AG04450 (cell line): ENCODE measurements at regions not wholly inside any gene's neighbourhood (a gene's known extent, or its start where the extent isn't known, plus 50 kb on each side); places are given as distances from the start of the nearest gene placed in this dataset.

ENCODE experiments used
- CTCF ChIA-PET: fragments of 300-600, 350-600 bp; formaldehyde crosslinking; extraction: SDS; loops from one replicate; lab custom pipeline; 2022; ENCODE audit warnings: antibody characterized with exemption, inconsistent platforms; lab: Charles Lee
- POLR2A ChIA-PET: fragments of 350-600 bp; formaldehyde crosslinking; extraction: SDS; loops from one replicate; lab custom pipeline; 2021; ENCODE audit warnings: antibody characterized with exemption, inconsistent platforms; lab: Yijun Ruan, JAX
- DNase-seq: peaks from one replicate; pipeline ENCODE4 v3.0.0-alpha.2; 2011; ENCODE audit warnings: low read depth, low spot score
- H3K27ac ChIP-seq: one replicate; pipeline ENCODE4 v1.5.1; 2012; ENCODE audit warnings: low read depth, low read length, control low read depth
- H3K27me3 ChIP-seq: one replicate; pipeline ENCODE4 v1.6.0; 2012; ENCODE audit warnings: low read length; ENCODE audit not compliant: control insufficient read depth, insufficient read depth
- H3K4me3 ChIP-seq: 2 replicates; pipeline ENCODE4 v1.5.1; 2011; ENCODE audit warnings: mild to moderate bottlenecking, low read depth, low read length, control low read depth
- H3K9me3 ChIP-seq: 2 replicates; pipeline ENCODE4 v1.5.1; 2012; ENCODE audit warnings: low read length; ENCODE audit not compliant: control insufficient read depth, insufficient read depth
- CTCF ChIP-seq: IDR thresholded peaks from 2 replicates; pipeline ENCODE4 v1.5.1; 2011; ENCODE audit warnings: low read depth, low read length, control low read depth, inconsistent platforms

GRCh38 chr6:15716889-15717288 lies 54.1 kb upstream of the DTNBP1 start:
- TF ChIP-seq CTCF: no peak
- Histone ChIP-seq H3K9me3 (no peaks in the 10 kb centered on the region), H3K27ac (no peak overlapping the region), H3K27me3 (peaks cover 3% of the 10 kb centered on the region), H3K4me3 (no peak overlapping the region)
- ChIA-PET CTCF (no interaction called here), POLR2A (no interaction called here)
- no peak for DNase-seq

- TF ChIP-seq CTCF: no peak
- no peak overlapping the region for H3K27ac ChIP-seq
- ChIA-PET CTCF (no interaction called here), POLR2A (no interaction called here)
- H3K27me3 ChIP-seq: peaks cover 3% of the 10 kb centered on the region
- H3K4me3 ChIP-seq: no peak overlapping the region
- DNase-seq: no peak
- H3K9me3 ChIP-seq: no peaks in the 10 kb centered on the region
Measured at GRCh38 chr6:15715851-15716250, 53.0 kb upstream of the DTNBP1 start.

GRCh38 chr6:15715060-15715459 lies 52.2 kb upstream of the DTNBP1 start:
- TF ChIP-seq CTCF: no peak
- ChIA-PET POLR2A (no interaction called here), CTCF (no interaction called here)
- H3K9me3 ChIP-seq: no peaks in the 10 kb centered on the region
- no peak overlapping the region for H3K27ac ChIP-seq
- DNase-seq: no peak
- H3K4me3 ChIP-seq: no peak overlapping the region
- peaks cover 3% of the 10 kb centered on the region for H3K27me3 ChIP-seq

DNA sequence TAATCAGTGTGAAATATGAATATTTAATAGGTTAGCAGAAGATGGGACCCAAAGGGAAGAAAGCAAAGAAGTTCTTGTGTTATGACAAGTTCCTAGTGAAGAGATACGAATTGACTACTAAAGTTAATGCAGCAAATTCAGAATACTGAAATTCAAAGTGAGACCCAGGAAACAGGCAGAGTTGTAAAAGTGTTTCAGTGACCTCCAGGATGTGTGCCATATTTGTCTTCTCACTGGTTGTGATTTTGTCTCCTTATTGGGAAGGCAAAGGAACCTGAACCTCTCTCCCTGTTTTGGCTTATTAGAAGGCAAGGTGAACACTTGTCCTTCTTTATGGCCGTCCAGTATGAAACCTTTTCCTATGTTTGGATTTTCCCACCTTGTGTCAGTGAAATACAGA lies 51.8 kb upstream of the DTNBP1 start:
- H3K27me3 ChIP-seq: peaks cover 3% of the 10 kb centered on the region
- no peak overlapping the region for H3K4me3 ChIP-seq
- CTCF ChIA-PET: no interaction called here
- no peak for TF ChIP-seq CTCF
- DNase-seq: no peak
- H3K27ac ChIP-seq: no peak overlapping the region
- no peaks in the 10 kb centered on the region for H3K9me3 ChIP-seq
- POLR2A ChIA-PET: no interaction called here

DNA sequence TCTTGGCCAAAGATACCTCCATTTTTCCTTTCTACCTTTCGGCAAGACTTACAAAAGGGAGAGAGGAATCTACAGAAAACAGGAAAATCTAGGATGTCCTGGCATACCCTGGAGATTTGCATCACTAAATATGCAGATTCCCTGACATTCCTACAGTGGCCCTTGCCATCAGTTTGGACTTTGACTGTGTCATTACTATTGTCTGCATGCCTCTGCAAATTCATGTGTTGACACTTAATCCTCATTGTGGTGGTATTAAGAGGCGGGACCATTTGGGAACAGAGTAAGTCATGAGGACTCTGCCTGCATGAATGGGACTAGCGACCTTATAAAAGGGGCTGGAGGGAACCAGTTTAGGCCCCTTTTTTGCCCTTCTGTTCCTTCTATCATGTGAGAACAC lies 50.5 kb upstream of the DTNBP1 start:
- ChIA-PET POLR2A (no interaction called here), CTCF (no interaction called here)
- no peaks in the 10 kb centered on the region for H3K9me3 ChIP-seq
- DNase-seq: no peak
- no peak for TF ChIP-seq CTCF
- no peak overlapping the region for H3K4me3 ChIP-seq
- H3K27ac ChIP-seq: no peak overlapping the region
- H3K27me3 ChIP-seq: peaks cover 3% of the 10 kb centered on the region
